ENCODE measurements at regions not wholly inside any gene's neighbourhood (a gene's known extent, or its start where the extent isn't known, plus 50 kb on each side); places are given as distances from the start of the nearest gene placed in this dataset.
A peak's percentile ranks its signal among the peaks of the same experiment; 100 is the strongest.
"Not testable (repeated sequence)": the region's sequence is repeated elsewhere in the genome, so short reads cannot be mapped to it uniquely, and the experiment has no call there.

DNA sequence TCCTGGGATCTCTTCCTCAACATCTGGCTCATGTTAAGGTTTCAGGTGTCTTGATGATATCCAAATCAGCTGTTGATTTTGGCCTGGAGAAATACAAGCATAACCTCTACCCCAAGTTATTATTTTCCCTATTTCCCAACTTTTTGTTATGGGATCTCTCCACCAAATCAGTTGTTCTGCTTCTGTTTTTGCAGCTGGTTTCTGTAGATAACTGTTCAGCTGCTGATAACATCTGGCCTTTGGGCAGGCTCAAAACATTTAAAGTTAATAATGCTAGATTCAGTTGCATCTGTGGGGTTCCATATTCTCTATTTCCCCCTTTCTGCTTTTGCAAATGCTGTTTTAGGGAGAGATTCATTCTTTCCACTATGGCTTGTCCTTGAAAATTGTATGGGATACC, 430.0 kb upstream of the SGO1 start:
- H2BK15ac ChIP-seq (replicated peaks; ENCODE audit: low read depth); H3K27me3 ChIP-seq (ENCODE audit: insufficient read depth, low read length, poor library complexity); H3K79me2 ChIP-seq (ENCODE audit: control insufficient read depth, insufficient read depth, low read length); H3K27ac ChIP-seq (ENCODE audit: low read depth, low read length); H3K56ac ChIP-seq (ENCODE audit: low read length); DNase-seq; H4K8ac ChIP-seq (ENCODE audit: low read depth, low read length); H3K4me2 ChIP-seq (ENCODE audit: low read length); H3K9ac ChIP-seq (ENCODE audit: low read length); H3K4me1 ChIP-seq (ENCODE audit: control insufficient read depth, low read depth, low read length); H3K18ac ChIP-seq (ENCODE audit: low read length); H3K4ac ChIP-seq (ENCODE audit: low read depth, low read length); H3K23ac ChIP-seq (ENCODE audit: low read length); H4K5ac ChIP-seq (ENCODE audit: low read length); H3K4me3 ChIP-seq (ENCODE audit: low read length); H3K36me3 ChIP-seq (ENCODE audit: control insufficient read depth, insufficient read depth, low read length); H2BK5ac ChIP-seq (ENCODE audit: low read length); H2BK120ac ChIP-seq (ENCODE audit: low read depth, low read length); H2AK5ac ChIP-seq (ENCODE audit: low read length); H3K79me1 ChIP-seq (ENCODE audit: low read length): not testable (repeated sequence)

DNA sequence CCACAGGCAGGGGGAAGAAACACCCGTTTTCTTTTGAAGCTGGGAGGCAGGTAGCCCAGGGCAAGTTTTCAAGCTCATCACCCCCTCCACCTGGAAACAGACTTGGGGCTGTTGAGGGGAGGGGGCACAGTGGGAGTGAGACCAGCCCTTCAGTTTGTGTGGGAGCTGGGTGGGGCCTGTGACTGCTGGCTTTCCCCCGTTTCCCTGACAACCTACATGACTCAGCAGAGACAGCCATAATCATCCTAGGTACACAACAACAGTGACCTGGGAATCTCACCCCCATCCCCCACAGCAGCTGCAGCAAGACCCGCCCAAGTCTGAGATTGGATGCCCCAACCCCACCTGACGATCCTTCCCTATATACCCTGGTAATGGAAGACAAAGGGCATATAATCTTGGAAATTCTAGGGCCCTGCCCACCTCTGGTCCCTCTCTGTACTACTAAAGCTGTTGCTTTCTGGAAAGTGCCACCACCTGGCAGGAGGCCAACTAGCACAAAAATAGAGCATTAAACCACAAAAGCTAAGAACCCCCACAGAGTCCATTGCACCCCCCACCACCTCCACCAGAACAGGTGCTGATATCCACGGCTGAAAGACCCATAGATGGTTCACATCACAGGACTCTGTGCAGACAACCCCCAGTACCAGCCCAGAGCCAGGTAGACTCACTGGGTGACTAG, 422.2 kb upstream of the SGO1 start:
- Histone ChIP-seq H3K4ac (ENCODE audit: low read depth, low read length) (no peak overlapping the region), H3K4me3 (ENCODE audit: low read length) (no peak overlapping the region), H3K9ac (ENCODE audit: low read length) (no peak overlapping the region), H3K4me1 (ENCODE audit: control insufficient read depth, low read depth, low read length) (no peaks in the 10 kb centered on the region), H3K27ac (ENCODE audit: low read depth, low read length) (no peak overlapping the region), H4K5ac (ENCODE audit: low read length) (no peak overlapping the region), H2BK5ac (ENCODE audit: low read length) (no peak overlapping the region), H2AK5ac (ENCODE audit: low read length) (no peak overlapping the region), H3K4me2 (ENCODE audit: low read length) (no peak overlapping the region), H3K23ac (ENCODE audit: low read length) (no peak overlapping the region), H3K27me3 (ENCODE audit: insufficient read depth, low read length, poor library complexity) (no peaks in the 10 kb centered on the region), H4K8ac (ENCODE audit: low read depth, low read length) (no peak overlapping the region), H2BK120ac (ENCODE audit: low read depth, low read length) (no peak overlapping the region), H3K18ac (ENCODE audit: low read length) (no peak overlapping the region), H3K56ac (ENCODE audit: low read length) (no peak overlapping the region), H3K36me3 (ENCODE audit: control insufficient read depth, insufficient read depth, low read length) (no peaks in the 10 kb centered on the region), H2BK15ac (replicated peaks; ENCODE audit: low read depth) (no peak overlapping the region), H3K79me1 (ENCODE audit: low read length) (no peaks in the 10 kb centered on the region), H3K79me2 (ENCODE audit: control insufficient read depth, insufficient read depth, low read length) (no peaks in the 10 kb centered on the region)
- WGBS (ENCODE audit: extremely low coverage, insufficient coverage, low lambda C conversion rate) = no CpG with 5 or more reads among the region's 5 CpGs
- DNase-seq = peak; percentile 40

DNA sequence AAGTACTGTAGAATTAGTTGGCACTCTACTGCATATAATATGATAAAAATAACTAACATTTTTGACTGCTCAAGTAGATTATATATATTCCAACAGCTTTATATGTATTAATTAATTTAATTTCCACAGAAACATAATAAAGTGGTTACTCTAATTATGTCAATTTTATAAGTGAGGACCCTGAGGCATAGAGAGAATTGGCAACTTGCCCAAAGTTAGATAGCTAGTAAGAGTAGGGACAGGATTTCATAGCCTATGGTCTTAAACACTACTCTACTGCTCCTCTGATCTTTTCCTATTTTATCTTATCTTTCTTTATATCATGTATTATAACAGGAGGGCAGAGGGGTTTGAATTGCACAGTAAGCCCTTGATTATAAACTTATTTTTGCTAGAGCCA, 418.7 kb upstream of the SGO1 start:
- no peak overlapping the region for H3K23ac ChIP-seq (ENCODE audit: low read length)

DNA sequence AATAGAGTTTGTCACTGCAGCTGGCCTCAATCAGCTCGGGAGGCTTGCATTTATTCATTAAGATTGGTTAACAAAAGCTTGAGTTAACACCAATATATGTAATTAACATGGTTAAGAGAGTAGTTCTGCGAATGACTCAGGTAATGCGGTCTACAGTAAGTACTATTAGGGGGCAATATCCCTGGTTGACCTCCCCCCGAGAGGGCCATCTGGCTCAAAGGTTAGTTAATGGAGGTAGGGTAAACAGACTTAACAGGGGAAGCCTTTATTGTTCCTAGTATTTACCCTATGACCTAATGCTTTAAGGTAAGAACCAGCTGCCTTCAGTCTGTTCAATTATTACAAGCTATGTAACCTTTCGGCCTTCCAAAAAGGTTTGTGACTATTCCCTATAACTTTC, 403.3 kb upstream of the SGO1 start:
- H2BK120ac ChIP-seq (ENCODE audit: low read depth, low read length) = no peak overlapping the region
- no peaks in the 10 kb centered on the region for H3K27me3 ChIP-seq (ENCODE audit: insufficient read depth, low read length, poor library complexity)
- no peak overlapping the region for H4K8ac ChIP-seq (ENCODE audit: low read depth, low read length)
- H3K4me3 ChIP-seq (ENCODE audit: low read length) = no peak overlapping the region
- no peak for DNase-seq
- H3K36me3 ChIP-seq (ENCODE audit: control insufficient read depth, insufficient read depth, low read length) = no peaks in the 10 kb centered on the region
- no peak overlapping the region for H3K9ac ChIP-seq (ENCODE audit: low read length)
- H3K56ac ChIP-seq (ENCODE audit: low read length) = no peak overlapping the region
- no peak overlapping the region for H3K4me2 ChIP-seq (ENCODE audit: low read length)
- no peak overlapping the region for H3K23ac ChIP-seq (ENCODE audit: low read length)
- H3K27ac ChIP-seq (ENCODE audit: low read depth, low read length) = no peak overlapping the region
- no peaks in the 10 kb centered on the region for H3K79me2 ChIP-seq (ENCODE audit: control insufficient read depth, insufficient read depth, low read length)
- H3K4ac ChIP-seq (ENCODE audit: low read depth, low read length) = no peak overlapping the region
- no peak overlapping the region for H2BK5ac ChIP-seq (ENCODE audit: low read length)
- H2AK5ac ChIP-seq (ENCODE audit: low read length) = no peak overlapping the region
- H3K4me1 ChIP-seq (ENCODE audit: control insufficient read depth, low read depth, low read length) = no peaks in the 10 kb centered on the region
- H2BK15ac ChIP-seq (replicated peaks; ENCODE audit: low read depth) = no peak overlapping the region
- no peaks in the 10 kb centered on the region for H3K79me1 ChIP-seq (ENCODE audit: low read length)
- no peak overlapping the region for H3K18ac ChIP-seq (ENCODE audit: low read length)
- no CpG with 5 or more reads among the region's 5 CpGs for WGBS (ENCODE audit: extremely low coverage, insufficient coverage, low lambda C conversion rate)
- no peak overlapping the region for H4K5ac ChIP-seq (ENCODE audit: low read length)

More for the DNA sequence above, 418.7 kb upstream of the SGO1 start:
- H2BK120ac ChIP-seq (ENCODE audit: low read depth, low read length) = no peak overlapping the region
- no peak overlapping the region for H2BK15ac ChIP-seq (replicated peaks; ENCODE audit: low read depth)
- H3K18ac ChIP-seq (ENCODE audit: low read length) = no peak overlapping the region
- H3K4me2 ChIP-seq (ENCODE audit: low read length) = no peak overlapping the region
- H3K9ac ChIP-seq (ENCODE audit: low read length) = no peak overlapping the region
- H3K79me2 ChIP-seq (ENCODE audit: control insufficient read depth, insufficient read depth, low read length) = no peaks in the 10 kb centered on the region
- no peak overlapping the region for H3K4ac ChIP-seq (ENCODE audit: low read depth, low read length)
- H3K56ac ChIP-seq (ENCODE audit: low read length) = no peak overlapping the region
- H4K8ac ChIP-seq (ENCODE audit: low read depth, low read length) = no peak overlapping the region
- no peak overlapping the region for H4K5ac ChIP-seq (ENCODE audit: low read length)
- no peaks in the 10 kb centered on the region for H3K79me1 ChIP-seq (ENCODE audit: low read length)
- DNase-seq = no peak
- H3K27me3 ChIP-seq (ENCODE audit: insufficient read depth, low read length, poor library complexity) = no peaks in the 10 kb centered on the region
- no peaks in the 10 kb centered on the region for H3K36me3 ChIP-seq (ENCODE audit: control insufficient read depth, insufficient read depth, low read length)
- no peak overlapping the region for H3K27ac ChIP-seq (ENCODE audit: low read depth, low read length)
- no peak overlapping the region for H2AK5ac ChIP-seq (ENCODE audit: low read length)
- H3K4me1 ChIP-seq (ENCODE audit: control insufficient read depth, low read depth, low read length) = no peaks in the 10 kb centered on the region
- no peak overlapping the region for H2BK5ac ChIP-seq (ENCODE audit: low read length)
- no peak overlapping the region for H3K4me3 ChIP-seq (ENCODE audit: low read length)

DNA sequence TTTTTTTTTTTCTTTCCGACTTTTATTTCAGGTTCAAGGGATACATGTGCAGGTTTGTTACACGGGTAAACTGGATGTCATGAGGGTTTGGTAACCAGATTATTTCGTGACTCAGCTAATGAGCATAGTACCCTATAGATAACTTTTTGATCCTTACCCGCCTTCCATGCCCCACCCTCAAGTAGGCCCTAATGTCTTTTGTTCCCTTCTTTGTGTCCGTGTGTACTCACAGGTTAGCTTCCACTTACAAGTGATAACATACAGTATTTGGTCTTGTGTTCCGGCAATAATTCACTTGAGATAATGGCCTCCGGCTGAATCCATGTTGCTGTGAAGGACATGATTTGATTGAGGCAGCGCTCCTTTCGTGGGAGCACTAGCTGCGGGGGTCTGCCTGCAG, 402.8 kb upstream of the SGO1 start:
- Histone ChIP-seq H3K56ac (ENCODE audit: low read length) (no peak overlapping the region), H3K27ac (ENCODE audit: low read depth, low read length) (no peak overlapping the region), H3K18ac (ENCODE audit: low read length) (no peak overlapping the region), H3K79me2 (ENCODE audit: control insufficient read depth, insufficient read depth, low read length) (no peaks in the 10 kb centered on the region), H4K8ac (ENCODE audit: low read depth, low read length) (no peak overlapping the region), H2BK120ac (ENCODE audit: low read depth, low read length) (no peak overlapping the region), H3K9ac (ENCODE audit: low read length) (no peak overlapping the region), H3K4me1 (ENCODE audit: control insufficient read depth, low read depth, low read length) (no peaks in the 10 kb centered on the region), H3K36me3 (ENCODE audit: control insufficient read depth, insufficient read depth, low read length) (no peaks in the 10 kb centered on the region), H3K4me2 (ENCODE audit: low read length) (no peak overlapping the region), H3K23ac (ENCODE audit: low read length) (no peak overlapping the region), H3K79me1 (ENCODE audit: low read length) (no peaks in the 10 kb centered on the region), H2BK5ac (ENCODE audit: low read length) (no peak overlapping the region), H4K5ac (ENCODE audit: low read length) (no peak overlapping the region), H2AK5ac (ENCODE audit: low read length) (no peak overlapping the region), H3K4me3 (ENCODE audit: low read length) (no peak overlapping the region), H3K27me3 (ENCODE audit: insufficient read depth, low read length, poor library complexity) (no peaks in the 10 kb centered on the region), H3K4ac (ENCODE audit: low read depth, low read length) (no peak overlapping the region), H2BK15ac (replicated peaks; ENCODE audit: low read depth) (no peak overlapping the region)
- whole genome bisulfite sequencing (ENCODE audit: extremely low coverage, insufficient coverage, low lambda C conversion rate) = no CpG with 5 or more reads among the region's 10 CpGs
- DNase-seq = no peak

DNA sequence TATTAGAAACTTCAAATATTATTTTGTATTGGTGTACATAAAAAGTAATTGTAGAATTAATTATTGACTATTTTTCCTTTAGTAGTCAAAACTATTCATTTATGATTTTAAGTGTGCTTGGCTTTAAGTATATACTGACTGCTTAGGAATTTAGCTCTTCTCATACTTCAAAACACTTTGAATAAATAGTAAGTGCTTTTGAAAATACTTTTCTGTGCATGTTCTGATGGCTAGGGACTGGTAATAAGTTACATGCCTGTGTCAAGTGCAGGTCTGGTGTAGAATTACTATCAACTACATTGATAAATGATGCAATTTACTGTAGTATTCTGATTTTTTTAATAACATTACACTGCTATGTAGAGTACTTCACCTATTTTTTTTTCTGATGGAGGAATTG, 397.6 kb upstream of the SGO1 start:
- Histone ChIP-seq H3K79me2 (ENCODE audit: control insufficient read depth, insufficient read depth, low read length) (no peaks in the 10 kb centered on the region), H3K18ac (ENCODE audit: low read length) (no peak overlapping the region), H3K4me2 (ENCODE audit: low read length) (no peak overlapping the region), H3K4me1 (ENCODE audit: control insufficient read depth, low read depth, low read length) (no peaks in the 10 kb centered on the region), H3K4me3 (ENCODE audit: low read length) (no peak overlapping the region), H3K27ac (ENCODE audit: low read depth, low read length) (no peak overlapping the region), H2BK120ac (ENCODE audit: low read depth, low read length) (no peak overlapping the region), H3K36me3 (ENCODE audit: control insufficient read depth, insufficient read depth, low read length) (no peaks in the 10 kb centered on the region), H2BK15ac (replicated peaks; ENCODE audit: low read depth) (no peak overlapping the region), H3K79me1 (ENCODE audit: low read length) (no peaks in the 10 kb centered on the region), H3K23ac (ENCODE audit: low read length) (no peak overlapping the region), H3K4ac (ENCODE audit: low read depth, low read length) (no peak overlapping the region), H3K56ac (ENCODE audit: low read length) (no peak overlapping the region), H4K8ac (ENCODE audit: low read depth, low read length) (no peak overlapping the region), H2BK5ac (ENCODE audit: low read length) (no peak overlapping the region), H3K27me3 (ENCODE audit: insufficient read depth, low read length, poor library complexity) (no peaks in the 10 kb centered on the region), H2AK5ac (ENCODE audit: low read length) (no peak overlapping the region), H4K5ac (ENCODE audit: low read length) (no peak overlapping the region), H3K9ac (ENCODE audit: low read length) (no peak overlapping the region)
- DNase-seq = no peak

Measured in mesendoderm (in vitro differentiated cells).